ENCODE measurements at regions not wholly inside any gene's neighbourhood (a gene's known extent, or its start where the extent isn't known, plus 50 kb on each side); places are given as distances from the start of the nearest gene placed in this dataset.

GRCh38 chr11:116209255-116209654 lies 563.5 kb downstream of the BUD13 start:
- TF ChIP-seq CTCF (IDR thresholded peaks at IDR 0.05): no peak
- TF ChIP-seq POLR2A (IDR thresholded peaks at IDR 0.05): no peak
